RWPE2 (cell line): ENCODE measurements at regions not wholly inside any gene's neighbourhood (a gene's known extent, or its start where the extent isn't known, plus 50 kb on each side); places are given as distances from the start of the nearest gene placed in this dataset.

Experiments
- ATAC-seq: fragments of 200-7000 bp; cut with Tn5 transposase; 3 replicates; pipeline ENCODE4 v1.9.1; 2021; ENCODE audit warnings: low read depth
- DNase-seq: peaks from one replicate; pipeline ENCODE4 v3.0.0-alpha.2; 2020; ENCODE audit warnings: low spot score
- H3K27ac ChIP-seq: fragments of 450-650 bp; 2 replicates; pipeline ENCODE4 v1.5.1; 2017; ENCODE audit warnings: mild to moderate bottlenecking; ENCODE audit not compliant: poor library complexity, severe bottlenecking
- H3K27me3 ChIP-seq: fragments of 250-450 bp; sonication (Bioruptor Pico); 2 replicates; pipeline ENCODE4 v1.5.1; 2021; ENCODE audit warnings: mild to moderate bottlenecking, moderate library complexity; ENCODE audit not compliant: insufficient read depth, poor library complexity, severe bottlenecking
- H3K36me3 ChIP-seq: fragments of 250-450 bp; sonication (Bioruptor Pico); 2 replicates; pipeline ENCODE4 v1.5.1; 2020; ENCODE audit warnings: low read depth, mild to moderate bottlenecking, moderate library complexity
- H3K4me1 ChIP-seq: fragments of 250-450 bp; sonication (Bioruptor Pico); 2 replicates; pipeline ENCODE4 v1.5.1; 2021; ENCODE audit warnings: mild to moderate bottlenecking, moderate library complexity; ENCODE audit not compliant: insufficient read depth, poor library complexity, severe bottlenecking
- H3K4me3 ChIP-seq: fragments of 250-450 bp; sonication (Bioruptor Pico); 2 replicates; pipeline ENCODE4 v1.5.1; 2021; ENCODE audit warnings: mild to moderate bottlenecking, moderate library complexity; ENCODE audit not compliant: severe bottlenecking
- H3K9me3 ChIP-seq: fragments of 250-450 bp; sonication (Bioruptor Pico); 2 replicates; pipeline ENCODE4 v1.5.1; 2021; ENCODE audit warnings: mild to moderate bottlenecking, moderate library complexity; ENCODE audit not compliant: severe bottlenecking
- CTCF ChIP-seq: fragments of 450-650 bp; IDR thresholded peaks from one replicate; pipeline ENCODE4 v1.5.1; 2017; ENCODE audit warnings: mild to moderate bottlenecking, moderate library complexity; ENCODE audit not compliant: poor library complexity, severe bottlenecking

GRCh38 chrX:9127986-9128385 lies 94.1 kb upstream of the FAM9B start:
- TF ChIP-seq CTCF, result no peak
- no peak overlapping the region for H3K4me3 ChIP-seq
- no peaks in the 10 kb centered on the region for H3K4me1 ChIP-seq
- DNase-seq (no peak), ATAC-seq (no peak)
- H3K9me3 ChIP-seq, result no peaks in the 10 kb centered on the region
- no peaks in the 10 kb centered on the region for H3K27me3 ChIP-seq
- no peak overlapping the region for H3K27ac ChIP-seq
- H3K36me3 ChIP-seq, result no peaks in the 10 kb centered on the region

GRCh38 chrX:9130031-9130430 lies 96.1 kb upstream of the FAM9B start:
- ATAC-seq (no peak), DNase-seq (no peak)
- H3K27me3 ChIP-seq, result no peaks in the 10 kb centered on the region
- H3K27ac ChIP-seq, result no peak overlapping the region
- H3K4me3 ChIP-seq, result no peak overlapping the region
- H3K9me3 ChIP-seq, result no peaks in the 10 kb centered on the region
- H3K4me1 ChIP-seq, result no peaks in the 10 kb centered on the region
- TF ChIP-seq CTCF, result no peak
- H3K36me3 ChIP-seq, result no peaks in the 10 kb centered on the region

- Histone ChIP-seq H3K36me3 (no peaks in the 10 kb centered on the region), H3K27me3 (no peaks in the 10 kb centered on the region), H3K27ac (no peak overlapping the region), H3K4me3 (no peak overlapping the region), H3K9me3 (no peaks in the 10 kb centered on the region), H3K4me1 (no peaks in the 10 kb centered on the region)
- DNase-seq (no peak), ATAC-seq (peak; percentile 33; the same call in 1 of the 3 replicates)
- TF ChIP-seq CTCF, result no peak
These were observed 97.1 kb upstream of the FAM9B start for GRCh38 chrX:9131066-9131465.

GRCh38 chrX:9132036-9132638 lies 98.2 kb upstream of the FAM9B start:
- no peak for ATAC-seq
- DNase-seq, result no peak
- Histone ChIP-seq H3K4me1 (no peaks in the 10 kb centered on the region), H3K27me3 (no peaks in the 10 kb centered on the region), H3K9me3 (no peaks in the 10 kb centered on the region), H3K4me3 (no peak overlapping the region), H3K27ac (no peak overlapping the region), H3K36me3 (no peaks in the 10 kb centered on the region)
- TF ChIP-seq CTCF, result no peak

GRCh38 chrX:9133426-9133825 lies 99.5 kb upstream of the FAM9B start:
- H3K4me1 ChIP-seq, result no peaks in the 10 kb centered on the region
- H3K4me3 ChIP-seq, result no peak overlapping the region
- H3K27ac ChIP-seq, result no peak overlapping the region
- H3K36me3 ChIP-seq, result no peaks in the 10 kb centered on the region
- DNase-seq (no peak), ATAC-seq (no peak)
- H3K27me3 ChIP-seq, result no peaks in the 10 kb centered on the region
- no peaks in the 10 kb centered on the region for H3K9me3 ChIP-seq
- no peak for TF ChIP-seq CTCF
